Liver (tissue), 3 donors: ENCODE measurements at regions not wholly inside any gene's neighbourhood (a gene's known extent, or its start where the extent isn't known, plus 50 kb on each side); places are given as distances from the start of the nearest gene placed in this dataset.

Experiments
- EGR1 ChIP-seq, 2 donors: IDR thresholded peaks; 2 replicates each; pipeline ENCODE4 v1.6.1; 2016 to 2018; ENCODE audit warnings: antibody characterized with exemption in 2 of 2, low read depth in 2 of 2
- RAD21 ChIP-seq, 2 donors: IDR thresholded peaks; 2 replicates each; pipeline ENCODE4 v1.6.1; 2016; ENCODE audit warnings: antibody characterized with exemption in 2 of 2, mild to moderate bottlenecking in 2 of 2
- TF ChIP-seq, protein P1 (sequence below): fragments of 150-350 bp; IDR thresholded peaks from 2 replicates; pipeline ENCODE4 v1.5.1; 2017; ENCODE audit warnings: improper control_type of control experiment, low read depth, low read length; ENCODE audit not compliant: missing input control
- TF ChIP-seq, protein P2 (sequence below): IDR thresholded peaks from 2 replicates; pipeline ENCODE4 v1.6.1; 2016; ENCODE audit warnings: antibody characterized with exemption, mild to moderate bottlenecking
- donor health status: healthy.
- donor health status: healthy.

DNA sequence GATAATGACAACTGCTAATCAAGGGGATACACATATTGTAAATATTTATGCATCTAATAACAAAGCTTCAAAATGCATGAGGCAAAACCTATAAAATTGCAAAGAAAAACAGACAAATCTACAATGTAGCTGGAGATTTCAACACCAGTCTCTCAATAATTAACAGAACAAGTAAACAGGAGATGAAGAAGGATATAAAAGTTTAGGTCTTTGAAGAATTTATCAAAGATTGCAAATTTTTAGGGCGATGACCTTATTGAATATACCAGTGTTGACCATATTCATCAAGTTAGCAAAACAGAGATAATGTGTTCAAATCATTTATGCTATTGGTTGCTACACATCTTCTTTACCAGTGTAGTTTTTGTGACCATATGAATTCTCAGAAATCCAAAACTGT is 237.8 kb upstream of the SGK1 start:
- TF ChIP-seq, protein P1, sequence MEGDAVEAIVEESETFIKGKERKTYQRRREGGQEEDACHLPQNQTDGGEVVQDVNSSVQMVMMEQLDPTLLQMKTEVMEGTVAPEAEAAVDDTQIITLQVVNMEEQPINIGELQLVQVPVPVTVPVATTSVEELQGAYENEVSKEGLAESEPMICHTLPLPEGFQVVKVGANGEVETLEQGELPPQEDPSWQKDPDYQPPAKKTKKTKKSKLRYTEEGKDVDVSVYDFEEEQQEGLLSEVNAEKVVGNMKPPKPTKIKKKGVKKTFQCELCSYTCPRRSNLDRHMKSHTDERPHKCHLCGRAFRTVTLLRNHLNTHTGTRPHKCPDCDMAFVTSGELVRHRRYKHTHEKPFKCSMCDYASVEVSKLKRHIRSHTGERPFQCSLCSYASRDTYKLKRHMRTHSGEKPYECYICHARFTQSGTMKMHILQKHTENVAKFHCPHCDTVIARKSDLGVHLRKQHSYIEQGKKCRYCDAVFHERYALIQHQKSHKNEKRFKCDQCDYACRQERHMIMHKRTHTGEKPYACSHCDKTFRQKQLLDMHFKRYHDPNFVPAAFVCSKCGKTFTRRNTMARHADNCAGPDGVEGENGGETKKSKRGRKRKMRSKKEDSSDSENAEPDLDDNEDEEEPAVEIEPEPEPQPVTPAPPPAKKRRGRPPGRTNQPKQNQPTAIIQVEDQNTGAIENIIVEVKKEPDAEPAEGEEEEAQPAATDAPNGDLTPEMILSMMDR: no peak
- TF ChIP-seq RAD21 (IDR thresholded peaks at IDR 0.05) (no peak), EGR1 (IDR thresholded peaks at IDR 0.05; ENCODE audit: low read depth in 2 of 2) (no peak)
- TF ChIP-seq, protein P2, sequence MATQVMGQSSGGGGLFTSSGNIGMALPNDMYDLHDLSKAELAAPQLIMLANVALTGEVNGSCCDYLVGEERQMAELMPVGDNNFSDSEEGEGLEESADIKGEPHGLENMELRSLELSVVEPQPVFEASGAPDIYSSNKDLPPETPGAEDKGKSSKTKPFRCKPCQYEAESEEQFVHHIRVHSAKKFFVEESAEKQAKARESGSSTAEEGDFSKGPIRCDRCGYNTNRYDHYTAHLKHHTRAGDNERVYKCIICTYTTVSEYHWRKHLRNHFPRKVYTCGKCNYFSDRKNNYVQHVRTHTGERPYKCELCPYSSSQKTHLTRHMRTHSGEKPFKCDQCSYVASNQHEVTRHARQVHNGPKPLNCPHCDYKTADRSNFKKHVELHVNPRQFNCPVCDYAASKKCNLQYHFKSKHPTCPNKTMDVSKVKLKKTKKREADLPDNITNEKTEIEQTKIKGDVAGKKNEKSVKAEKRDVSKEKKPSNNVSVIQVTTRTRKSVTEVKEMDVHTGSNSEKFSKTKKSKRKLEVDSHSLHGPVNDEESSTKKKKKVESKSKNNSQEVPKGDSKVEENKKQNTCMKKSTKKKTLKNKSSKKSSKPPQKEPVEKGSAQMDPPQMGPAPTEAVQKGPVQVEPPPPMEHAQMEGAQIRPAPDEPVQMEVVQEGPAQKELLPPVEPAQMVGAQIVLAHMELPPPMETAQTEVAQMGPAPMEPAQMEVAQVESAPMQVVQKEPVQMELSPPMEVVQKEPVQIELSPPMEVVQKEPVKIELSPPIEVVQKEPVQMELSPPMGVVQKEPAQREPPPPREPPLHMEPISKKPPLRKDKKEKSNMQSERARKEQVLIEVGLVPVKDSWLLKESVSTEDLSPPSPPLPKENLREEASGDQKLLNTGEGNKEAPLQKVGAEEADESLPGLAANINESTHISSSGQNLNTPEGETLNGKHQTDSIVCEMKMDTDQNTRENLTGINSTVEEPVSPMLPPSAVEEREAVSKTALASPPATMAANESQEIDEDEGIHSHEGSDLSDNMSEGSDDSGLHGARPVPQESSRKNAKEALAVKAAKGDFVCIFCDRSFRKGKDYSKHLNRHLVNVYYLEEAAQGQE: no peak
